Cardiac muscle cell (in vitro differentiated cells and primary cell): ENCODE measurements at regions not wholly inside any gene's neighbourhood (a gene's known extent, or its start where the extent isn't known, plus 50 kb on each side); places are given as distances from the start of the nearest gene placed in this dataset.

ENCODE experiments used
- DNase-seq, 2 donors: peaks; one replicate each; pipeline versions ENCODE4 v3.0.0 to v3.0.0-alpha.2; 2010 to 2017; ENCODE audit warnings: low read depth in 1 of 2, low spot score in 1 of 2
- H3K27ac ChIP-seq: fragments of 200-600 bp; sonication (generic); 2 replicates; pipeline ENCODE4 v1.5.1; 2016
- H3K27me3 ChIP-seq: fragments of 200-600 bp; sonication (generic); 2 replicates; pipeline ENCODE4 v1.6.0; 2016; ENCODE audit warnings: control low read depth
- H3K36me3 ChIP-seq: fragments of 200-600 bp; sonication (generic); 2 replicates; pipeline ENCODE4 v1.5.1; 2016; ENCODE audit warnings: control low read depth
- H3K4me1 ChIP-seq: fragments of 200-600 bp; sonication (generic); 2 replicates; pipeline ENCODE4 v1.8.1; 2017; ENCODE audit warnings: low read depth, mild to moderate bottlenecking, mixed run types
- H3K4me3 ChIP-seq: fragments of 200-600 bp; sonication (generic); 2 replicates; pipeline ENCODE4 v1.5.1; 2016; ENCODE audit warnings: mild to moderate bottlenecking
- H3K9me3 ChIP-seq: fragments of 200-600 bp; sonication (generic); 2 replicates; pipeline ENCODE4 v1.5.1; 2017; ENCODE audit warnings: low read depth, mild to moderate bottlenecking, control low read depth
- CTCF ChIP-seq: IDR thresholded peaks from 2 replicates; pipeline ENCODE4 v1.5.1; 2012; ENCODE audit warnings: low read depth, mild to moderate bottlenecking, low read length

- H3K9me3 ChIP-seq, result no peaks in the 10 kb centered on the region
- DNase-seq, result peak in 1 of 2 donors; percentile 50
- H3K27ac ChIP-seq, result no peak overlapping the region
- H3K36me3 ChIP-seq, result no peaks in the 10 kb centered on the region
- no peak overlapping the region for H3K4me3 ChIP-seq
- H3K4me1 ChIP-seq, result no peaks in the 10 kb centered on the region
- no peaks in the 10 kb centered on the region for H3K27me3 ChIP-seq
- no peak for TF ChIP-seq CTCF
Measured at GRCh38 chr18:69109686-69110085, 291.0 kb upstream of the DOK6 start.

GRCh38 chr18:69120833-69121232 is 279.9 kb upstream of the DOK6 start:
- Histone ChIP-seq H3K4me3 (no peak overlapping the region), H3K36me3 (no peaks in the 10 kb centered on the region), H3K27ac (peak overlapping the region; percentile 61), H3K9me3 (no peaks in the 10 kb centered on the region), H3K27me3 (no peaks in the 10 kb centered on the region), H3K4me1 (peaks cover 20% of the 10 kb centered on the region)
- DNase-seq, result peak in 1 of 2 donors; percentile 8
- no peak for TF ChIP-seq CTCF

GRCh38 chr18:69123421-69123820 is 277.3 kb upstream of the DOK6 start:
- Histone ChIP-seq H3K27ac (no peak overlapping the region), H3K4me1 (peaks cover 15% of the 10 kb centered on the region), H3K9me3 (no peaks in the 10 kb centered on the region), H3K4me3 (no peak overlapping the region), H3K36me3 (no peaks in the 10 kb centered on the region), H3K27me3 (no peaks in the 10 kb centered on the region)
- no peak for TF ChIP-seq CTCF
- no peak for DNase-seq

GRCh38 chr18:69127873-69128500 is 272.7 kb upstream of the DOK6 start:
- no peak overlapping the region for H3K4me3 ChIP-seq
- no peaks in the 10 kb centered on the region for H3K4me1 ChIP-seq
- no peak for TF ChIP-seq CTCF
- no peaks in the 10 kb centered on the region for H3K27me3 ChIP-seq
- H3K36me3 ChIP-seq, result no peaks in the 10 kb centered on the region
- no peaks in the 10 kb centered on the region for H3K9me3 ChIP-seq
- peak in 1 of 2 donors; percentile 28 for DNase-seq
- no peak overlapping the region for H3K27ac ChIP-seq

GRCh38 chr18:69128566-69128965 is 272.1 kb upstream of the DOK6 start:
- no peak for DNase-seq
- no peak for TF ChIP-seq CTCF
- Histone ChIP-seq H3K9me3 (no peaks in the 10 kb centered on the region), H3K4me1 (no peaks in the 10 kb centered on the region), H3K27ac (no peak overlapping the region), H3K27me3 (no peaks in the 10 kb centered on the region), H3K4me3 (no peak overlapping the region), H3K36me3 (no peaks in the 10 kb centered on the region)

GRCh38 chr18:69128978-69129377 is 271.7 kb upstream of the DOK6 start:
- Histone ChIP-seq H3K27me3 (no peaks in the 10 kb centered on the region), H3K9me3 (no peaks in the 10 kb centered on the region), H3K36me3 (no peaks in the 10 kb centered on the region), H3K27ac (no peak overlapping the region), H3K4me3 (no peak overlapping the region), H3K4me1 (no peaks in the 10 kb centered on the region)
- DNase-seq, result no peak
- TF ChIP-seq CTCF, result no peak
